Astrocyte (in vitro differentiated cells and primary cell): ENCODE measurements at regions not wholly inside any gene's neighbourhood (a gene's known extent, or its start where the extent isn't known, plus 50 kb on each side); places are given as distances from the start of the nearest gene placed in this dataset.

Experiments
- DNase-seq: peaks from one replicate; pipeline ENCODE4 v3.0.0-alpha.2; 2010; ENCODE audit warnings: low read depth
- FAIRE-seq: peaks from 2 replicates; lab custom pipeline; 2011; peaks lifted over from hg19 to GRCh38; lab: Jason Lieb, UNC
- H2AFZ ChIP-seq: 2 replicates; pipeline ENCODE4 v1.6.0; 2012; ENCODE audit warnings: low read depth, low read length, inconsistent platforms
- H3K27ac ChIP-seq: 2 replicates; pipeline ENCODE4 v1.5.1; 2011; ENCODE audit warnings: low read depth, low read length, inconsistent platforms
- H3K27me3 ChIP-seq: 2 replicates; pipeline ENCODE4 v1.6.0; 2011; ENCODE audit warnings: low read length, inconsistent platforms; ENCODE audit not compliant: insufficient read depth
- H3K36me3 ChIP-seq: 2 replicates; pipeline ENCODE4 v1.5.1; 2011; ENCODE audit warnings: low read length, inconsistent platforms; ENCODE audit not compliant: insufficient read depth
- H3K4me1 ChIP-seq: 2 replicates; pipeline ENCODE4 v1.5.1; 2011; ENCODE audit warnings: low read length, inconsistent platforms; ENCODE audit not compliant: insufficient read depth
- H3K4me2 ChIP-seq: 2 replicates; pipeline ENCODE4 v1.6.0; 2012; ENCODE audit warnings: low read length, inconsistent platforms
- H3K4me3 ChIP-seq: 2 replicates; pipeline ENCODE4 v1.5.1; 2011; ENCODE audit warnings: low read depth, mild to moderate bottlenecking, low read length, inconsistent platforms; ENCODE audit not compliant: insufficient read depth
- H3K79me2 ChIP-seq: 2 replicates; pipeline ENCODE4 v1.6.0; 2012; ENCODE audit warnings: mild to moderate bottlenecking, low read length, inconsistent platforms; ENCODE audit not compliant: insufficient read depth
- H3K9ac ChIP-seq: 2 replicates; pipeline ENCODE4 v1.6.0; 2012; ENCODE audit warnings: mild to moderate bottlenecking, low read length, inconsistent platforms
- H3K9me3 ChIP-seq: 2 replicates; pipeline ENCODE4 v1.5.1; 2012; ENCODE audit warnings: low read depth, mild to moderate bottlenecking, low read length, inconsistent platforms; ENCODE audit not compliant: insufficient read depth
- H4K20me1 ChIP-seq: 2 replicates; pipeline ENCODE4 v1.6.0; 2012; ENCODE audit warnings: low read length, inconsistent platforms; ENCODE audit not compliant: insufficient read depth
- H3K27ac Mint-ChIP-seq: one replicate; pipeline ENCODE4 v1.8.0; 2021; ENCODE audit warnings: mild to moderate bottlenecking, mixed read lengths; ENCODE audit not compliant: unreplicated experiment
- H3K27me3 Mint-ChIP-seq: one replicate; pipeline ENCODE4 v1.8.0; 2021; ENCODE audit warnings: low read depth, mixed read lengths; ENCODE audit not compliant: unreplicated experiment
- H3K36me3 Mint-ChIP-seq: one replicate; pipeline ENCODE4 v1.8.0; 2021; ENCODE audit warnings: low read depth, mixed read lengths; ENCODE audit not compliant: unreplicated experiment
- H3K4me1 Mint-ChIP-seq: one replicate; pipeline ENCODE4 v1.8.0; 2021; ENCODE audit warnings: low read depth, mixed read lengths; ENCODE audit not compliant: unreplicated experiment
- H3K4me3 Mint-ChIP-seq: one replicate; pipeline ENCODE4 v1.8.0; 2021; ENCODE audit warnings: mild to moderate bottlenecking, moderate library complexity, mixed read lengths; ENCODE audit not compliant: unreplicated experiment
- H3K9me3 Mint-ChIP-seq: one replicate; pipeline ENCODE4 v1.8.0; 2021; ENCODE audit warnings: mild to moderate bottlenecking, mixed read lengths; ENCODE audit not compliant: unreplicated experiment
- CTCF ChIP-seq: IDR thresholded peaks from 2 replicates; pipeline ENCODE4 v1.5.1; 2011; ENCODE audit warnings: low read depth, mild to moderate bottlenecking, inconsistent platforms, low read length, moderate library complexity; ENCODE audit not compliant: insufficient read depth
- EZH2 ChIP-seq: IDR thresholded peaks from 2 replicates; pipeline ENCODE4 v1.6.1; 2012; ENCODE audit warnings: mild to moderate bottlenecking, low read length, inconsistent platforms; ENCODE audit not compliant: insufficient read depth

- TF ChIP-seq EZH2, result no peak
- H3K27ac Mint-ChIP-seq, result no peak overlapping the region
- no peaks in the 10 kb centered on the region for H4K20me1 ChIP-seq
- no peaks in the 10 kb centered on the region for H3K27me3 Mint-ChIP-seq
- no peaks in the 10 kb centered on the region for H3K36me3 ChIP-seq
- no peaks in the 10 kb centered on the region for H3K27me3 ChIP-seq
- peaks cover 3% of the 10 kb centered on the region for H3K36me3 Mint-ChIP-seq
- no peaks in the 10 kb centered on the region for H3K4me1 Mint-ChIP-seq
- no peak overlapping the region for H3K9ac ChIP-seq
- H3K4me3 ChIP-seq, result no peak overlapping the region
- no peak overlapping the region for H2AFZ ChIP-seq
- H3K4me1 ChIP-seq, result no peaks in the 10 kb centered on the region
- DNase-seq (no peak), FAIRE-seq (no peak)
- no peak overlapping the region for H3K27ac ChIP-seq
- no peak overlapping the region for H3K4me2 ChIP-seq
- H3K9me3 Mint-ChIP-seq, result peaks cover 3% of the 10 kb centered on the region
- no peaks in the 10 kb centered on the region for H3K79me2 ChIP-seq
- no peaks in the 10 kb centered on the region for H3K9me3 ChIP-seq
- H3K4me3 Mint-ChIP-seq, result no peak overlapping the region
These were observed 182.0 kb upstream of the PHYHIPL start for GRCh38 chr10:58994226-58995057.

GRCh38 chr10:58995058-58995596 lies 181.3 kb upstream of the PHYHIPL start:
- no peaks in the 10 kb centered on the region for H3K4me1 Mint-ChIP-seq
- FAIRE-seq, result no peak
- no peaks in the 10 kb centered on the region for H3K79me2 ChIP-seq

GRCh38 chr10:58996063-58996462 lies 180.4 kb upstream of the PHYHIPL start:
- H3K4me3 ChIP-seq, result no peak overlapping the region
- no peaks in the 10 kb centered on the region for H3K9me3 ChIP-seq
- DNase-seq (no peak), FAIRE-seq (no peak)
- Mint-ChIP-seq H3K4me1 (no peaks in the 10 kb centered on the region), H3K27ac (no peak overlapping the region), H3K9me3 (no peaks in the 10 kb centered on the region), H3K27me3 (no peaks in the 10 kb centered on the region), H3K36me3 (peaks cover 2% of the 10 kb centered on the region), H3K4me3 (no peak overlapping the region)
- no peak for TF ChIP-seq CTCF
- no peak for TF ChIP-seq EZH2
- H3K4me2 ChIP-seq, result no peak overlapping the region
- no peak overlapping the region for H3K27ac ChIP-seq
- H4K20me1 ChIP-seq, result no peaks in the 10 kb centered on the region
- H3K9ac ChIP-seq, result no peak overlapping the region
- no peak overlapping the region for H2AFZ ChIP-seq
- no peaks in the 10 kb centered on the region for H3K27me3 ChIP-seq
- no peaks in the 10 kb centered on the region for H3K36me3 ChIP-seq
- H3K4me1 ChIP-seq, result no peaks in the 10 kb centered on the region
- H3K79me2 ChIP-seq, result no peaks in the 10 kb centered on the region

More at GRCh38 chr10:58995058-58995596, 181.3 kb upstream of the PHYHIPL start:
- Mint-ChIP-seq H3K27me3 (no peaks in the 10 kb centered on the region), H3K4me3 (no peak overlapping the region), H3K27ac (no peak overlapping the region), H3K9me3 (no peaks in the 10 kb centered on the region), H3K36me3 (peaks cover 2% of the 10 kb centered on the region)
- Histone ChIP-seq H3K4me1 (no peaks in the 10 kb centered on the region), H3K9me3 (no peaks in the 10 kb centered on the region), H3K9ac (no peak overlapping the region), H3K36me3 (no peaks in the 10 kb centered on the region), H3K27ac (no peak overlapping the region), H4K20me1 (no peaks in the 10 kb centered on the region), H2AFZ (no peak overlapping the region), H3K27me3 (no peaks in the 10 kb centered on the region), H3K4me3 (no peak overlapping the region), H3K4me2 (no peak overlapping the region)
- TF ChIP-seq EZH2 (no peak), CTCF (no peak)
- no peak for DNase-seq
